HG03139 (cell line): ENCODE measurements at regions not wholly inside any gene's neighbourhood (a gene's known extent, or its start where the extent isn't known, plus 50 kb on each side); places are given as distances from the start of the nearest gene placed in this dataset.
"Not testable (repeated sequence)": the region's sequence is repeated elsewhere in the genome, so short reads cannot be mapped to it uniquely, and the experiment has no call there.

ENCODE experiments used
- ATAC-seq: cut with Tn5 transposase; IDR thresholded peaks from one replicate; pipeline ENCODE4 v1.9.1; 2021; ENCODE audit not compliant: unreplicated experiment

- not testable (repeated sequence) for ATAC-seq
These were observed 135.2 kb downstream of the FAM72B start for GRCh38 chr1:121048769-121049443.

- ATAC-seq: not testable (repeated sequence)
These were observed 134.0 kb downstream of the FAM72B start for GRCh38 chr1:121050097-121050496.

GRCh38 chr1:121051161-121051790, 132.9 kb downstream of the FAM72B start:
- not testable (repeated sequence) for ATAC-seq

- ATAC-seq: not testable (repeated sequence)
These were observed 132.0 kb downstream of the FAM72B start for GRCh38 chr1:121052081-121052660.

- ATAC-seq: not testable (repeated sequence)
These were observed 129.2 kb downstream of the FAM72B start for GRCh38 chr1:121054928-121055327.

- ATAC-seq: not testable (repeated sequence)
These were observed 117.2 kb downstream of the FAM72B start for GRCh38 chr1:121066925-121067324.

- ATAC-seq: not testable (repeated sequence)
These were observed 115.2 kb downstream of the FAM72B start for GRCh38 chr1:121068738-121069499.

GRCh38 chr1:121073852-121074251, 110.3 kb downstream of the FAM72B start:
- ATAC-seq: not testable (repeated sequence)

GRCh38 chr1:121075254-121075805, 108.8 kb downstream of the FAM72B start:
- ATAC-seq: not testable (repeated sequence)

- ATAC-seq: not testable (repeated sequence)
These were observed 107.5 kb downstream of the FAM72B start for GRCh38 chr1:121076674-121077073.

GRCh38 chr1:121079655-121080054, 104.5 kb downstream of the FAM72B start:
- ATAC-seq: not testable (repeated sequence)

GRCh38 chr1:121080197-121080903, 103.8 kb downstream of the FAM72B start:
- ATAC-seq: not testable (repeated sequence)

GRCh38 chr1:121080904-121081264, 103.3 kb downstream of the FAM72B start:
- ATAC-seq: not testable (repeated sequence)

- ATAC-seq: not testable (repeated sequence)
These were observed 102.4 kb downstream of the FAM72B start for GRCh38 chr1:121081625-121082199.

GRCh38 chr1:121082995-121083394, 101.1 kb downstream of the FAM72B start:
- not testable (repeated sequence) for ATAC-seq

- ATAC-seq: not testable (repeated sequence)
These were observed 97.9 kb downstream of the FAM72B start for GRCh38 chr1:121086249-121086648.

GRCh38 chr1:121087221-121087620, 96.9 kb downstream of the FAM72B start:
- ATAC-seq: not testable (repeated sequence)

GRCh38 chr1:121088568-121088967, 95.6 kb downstream of the FAM72B start:
- ATAC-seq: not testable (repeated sequence)

- ATAC-seq: not testable (repeated sequence)
These were observed 91.7 kb downstream of the FAM72B start for GRCh38 chr1:121092329-121092968.
